GM19025 (cell line): ENCODE measurements at regions not wholly inside any gene's neighbourhood (a gene's known extent, or its start where the extent isn't known, plus 50 kb on each side); places are given as distances from the start of the nearest gene placed in this dataset.
"Not testable (repeated sequence)": the region's sequence is repeated elsewhere in the genome, so short reads cannot be mapped to it uniquely, and the experiment has no call there.

ENCODE experiments used
- ATAC-seq: cut with Tn5 transposase; IDR thresholded peaks from one replicate; pipeline ENCODE4 v1.9.1; 2021; ENCODE audit warnings: mild to moderate bottlenecking, low read depth, moderate library complexity; ENCODE audit not compliant: unreplicated experiment

DNA sequence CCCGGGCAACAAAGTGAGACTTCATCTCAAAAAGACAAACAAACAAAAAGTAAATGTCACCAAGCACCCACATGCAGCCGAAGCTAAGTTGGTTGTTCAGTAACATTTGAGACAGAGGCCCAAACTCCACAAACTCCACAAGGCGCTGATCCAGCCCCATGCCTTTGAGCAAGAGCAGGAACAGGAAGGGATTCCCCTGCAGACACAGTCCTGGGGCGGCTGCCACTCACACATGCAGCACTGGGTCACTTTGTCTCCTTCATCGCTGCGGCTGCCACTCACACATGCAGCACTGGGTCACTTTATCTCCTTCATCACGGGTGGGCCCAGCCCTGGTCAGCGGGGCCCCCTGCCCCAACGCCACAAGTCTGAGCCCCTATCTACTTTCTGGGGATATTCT is 246.9 kb upstream of the RREB1 start:
- ATAC-seq = no peak

DNA sequence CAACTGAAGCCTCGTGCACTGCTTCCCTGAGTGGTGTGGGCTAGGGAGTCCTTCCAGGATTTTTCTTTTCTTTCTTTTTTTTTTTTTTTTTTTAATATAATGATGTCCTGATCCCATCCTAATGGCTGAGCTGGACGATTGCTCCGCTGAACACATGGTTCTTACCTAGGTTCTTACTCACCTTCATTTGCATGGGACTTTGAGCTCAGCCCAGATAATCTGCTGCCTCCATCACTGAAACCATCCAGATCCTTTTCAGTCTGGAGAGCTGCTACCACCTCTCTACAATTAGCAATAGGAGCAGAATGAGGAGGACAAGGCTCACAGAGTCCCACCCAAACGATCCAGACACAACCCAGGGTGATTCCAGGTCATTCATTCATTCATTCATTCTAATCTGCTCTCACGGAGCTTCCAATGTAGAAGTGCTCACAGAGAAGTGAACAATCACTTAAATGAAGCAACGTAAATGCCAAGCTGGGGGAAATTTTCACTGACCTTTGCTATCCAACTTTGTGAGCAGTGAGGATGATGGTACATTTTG is 246.3 kb upstream of the RREB1 start:
- ATAC-seq = no peak

DNA sequence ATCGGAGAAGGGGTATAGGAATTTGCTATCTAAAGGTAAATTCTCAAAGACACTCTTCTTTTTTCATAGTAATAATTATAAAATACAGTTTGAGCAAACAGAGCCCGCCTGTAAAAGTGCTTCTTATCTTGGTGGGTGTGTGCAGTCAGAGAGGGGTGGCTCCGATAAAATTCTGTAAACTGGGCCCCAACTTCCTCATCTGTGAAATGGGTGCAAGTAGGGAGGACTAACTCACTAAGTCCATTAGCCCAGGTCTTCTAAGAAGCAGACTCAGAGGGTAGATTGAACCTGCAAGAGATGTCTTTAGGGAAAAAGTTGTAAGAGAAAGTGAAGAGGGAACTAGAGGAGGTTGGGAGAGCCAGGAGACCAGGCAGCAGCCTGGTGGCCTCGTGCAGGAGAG is 245.8 kb upstream of the RREB1 start:
- ATAC-seq = no peak

DNA sequence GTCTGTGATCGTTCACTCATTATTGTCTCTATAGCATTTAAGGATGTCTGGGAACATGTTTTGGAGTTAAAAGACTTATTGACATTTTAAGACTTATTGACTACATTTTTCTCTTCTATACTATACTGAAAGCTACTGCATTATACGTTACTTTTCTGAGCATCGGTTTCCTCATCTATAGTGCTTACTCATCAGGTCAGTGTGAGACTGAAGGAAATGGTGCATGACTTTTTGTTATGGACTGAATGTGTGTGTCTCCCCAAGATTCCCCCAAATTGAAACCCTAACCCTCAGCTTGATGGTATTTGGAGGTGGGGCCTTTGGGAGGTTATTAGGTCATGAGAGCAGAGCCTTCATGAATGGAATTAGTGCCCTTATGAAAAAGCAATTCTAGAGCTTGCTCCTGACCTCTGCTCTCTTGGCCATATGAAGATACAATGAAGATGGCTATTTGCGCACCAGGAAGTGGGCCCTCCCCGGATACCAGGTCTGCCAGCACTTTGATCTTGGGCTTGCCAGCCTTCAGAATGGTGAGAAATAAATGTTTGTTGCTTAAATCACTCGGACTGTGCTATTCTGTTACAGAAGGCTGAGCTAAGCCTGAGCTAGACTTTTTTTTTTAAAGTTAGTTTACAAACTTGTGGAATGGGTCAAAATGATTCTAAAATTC is 243.7 kb upstream of the RREB1 start:
- ATAC-seq = no peak

DNA sequence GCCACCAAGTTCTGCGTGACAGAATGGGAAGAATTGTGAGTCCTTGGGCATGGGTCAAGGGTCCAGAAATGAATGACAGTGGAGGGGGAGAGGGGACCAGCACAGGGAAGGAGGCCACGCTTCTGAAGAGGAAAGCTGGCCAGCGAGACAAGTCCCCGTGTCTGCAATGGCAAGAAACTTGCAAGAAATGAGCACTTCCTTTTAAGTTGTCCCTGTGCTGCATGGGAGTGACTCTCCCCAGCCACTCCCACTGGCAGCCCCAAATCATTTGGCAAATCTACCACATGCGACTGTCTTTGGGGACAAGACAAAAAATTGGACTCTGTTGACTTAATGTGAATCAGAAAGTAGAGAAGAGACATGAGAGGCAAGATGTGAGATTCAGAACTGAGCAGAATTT is 242.2 kb upstream of the RREB1 start:
- ATAC-seq = no peak

DNA sequence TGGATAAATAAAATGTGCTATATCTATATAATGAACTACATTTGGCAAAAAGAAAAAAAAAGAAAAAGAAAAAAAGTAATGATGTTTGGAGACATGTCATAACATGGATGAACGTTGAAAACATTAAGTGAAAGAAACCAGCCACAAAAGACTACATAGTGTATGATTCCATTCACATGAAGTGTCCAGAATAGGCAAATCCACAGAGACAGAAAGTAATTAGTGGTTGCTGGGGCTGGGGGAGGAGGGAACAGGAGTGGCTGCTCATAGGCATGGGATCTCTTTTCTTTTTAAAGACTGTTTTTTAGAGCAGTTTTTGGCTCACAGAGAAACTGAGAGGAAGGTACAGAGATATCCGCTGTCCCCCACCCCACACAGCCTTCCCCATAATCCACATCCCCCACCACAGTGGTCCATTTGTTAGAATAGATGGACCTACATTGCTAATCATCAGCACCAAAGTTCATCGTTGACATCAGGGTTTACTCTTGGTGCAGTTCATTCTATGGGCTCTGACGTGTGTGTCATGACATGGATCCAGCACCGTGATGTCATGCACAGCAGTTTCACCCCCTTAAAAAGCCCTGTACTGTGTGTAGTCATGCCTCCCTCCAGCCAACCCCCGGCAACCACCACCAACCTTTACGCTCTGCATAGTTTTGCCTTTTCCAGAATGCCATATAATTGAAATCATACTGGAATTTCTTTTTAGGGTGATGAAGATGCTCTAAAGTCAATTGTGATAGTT is 240.9 kb upstream of the RREB1 start:
- no peak for ATAC-seq

DNA sequence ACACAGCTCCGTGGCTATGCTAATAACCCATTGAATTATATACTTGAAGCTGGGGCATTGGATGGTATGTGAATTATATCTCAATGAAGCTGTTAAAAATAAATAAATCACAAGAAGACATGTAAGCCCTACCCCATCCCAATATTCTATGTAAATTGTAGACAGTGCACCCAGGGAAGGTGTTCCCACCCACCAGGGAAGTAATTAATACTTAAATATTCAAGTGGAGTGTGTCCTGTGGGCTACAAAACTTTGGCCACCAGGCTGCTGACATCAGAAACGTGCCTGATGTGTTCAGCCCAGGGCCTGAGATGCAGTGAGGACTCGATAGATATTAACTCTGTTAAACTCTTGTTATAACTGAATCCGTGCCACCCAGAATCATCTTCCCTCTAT is 240.4 kb upstream of the RREB1 start:
- ATAC-seq = no peak

DNA sequence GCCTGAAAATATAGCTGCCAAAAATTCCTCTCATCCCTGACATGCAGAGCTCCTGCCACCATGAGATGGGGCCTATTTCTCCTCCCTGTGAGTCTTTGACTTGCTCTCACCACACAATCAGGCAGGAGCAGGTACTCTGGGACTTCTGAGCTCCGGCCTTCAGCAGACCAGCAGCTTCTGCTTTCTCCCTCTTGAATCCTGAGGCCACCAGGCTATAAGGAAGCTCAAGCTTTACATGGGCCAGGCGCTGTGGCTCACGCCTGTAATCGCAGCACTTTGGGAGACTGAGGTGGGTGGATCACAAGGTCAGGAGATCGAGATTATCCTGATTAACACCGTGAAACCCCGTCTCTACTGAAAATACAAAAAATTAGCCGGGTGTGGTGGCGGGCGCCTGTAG is 238.7 kb upstream of the RREB1 start:
- no peak for ATAC-seq

DNA sequence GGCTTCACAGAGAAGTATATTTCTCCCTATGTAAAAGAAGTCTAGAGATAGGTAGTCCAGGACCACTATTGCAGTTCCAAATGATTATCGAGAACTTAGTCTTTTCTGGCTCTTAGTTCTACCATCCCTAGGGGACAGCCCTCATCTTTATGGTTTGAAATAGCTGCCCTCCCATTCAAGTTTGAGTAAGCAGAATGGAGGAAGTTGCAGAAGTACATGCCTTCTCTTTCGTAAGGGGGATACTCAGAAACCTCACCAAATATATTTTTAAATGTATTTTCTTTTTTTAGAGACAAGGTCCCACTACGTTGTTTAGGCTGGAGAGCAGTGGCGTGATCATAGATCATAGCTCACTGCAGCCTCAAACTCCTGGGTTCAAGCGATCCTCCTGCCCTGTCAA is 236.8 kb upstream of the RREB1 start:
- ATAC-seq = no peak

DNA sequence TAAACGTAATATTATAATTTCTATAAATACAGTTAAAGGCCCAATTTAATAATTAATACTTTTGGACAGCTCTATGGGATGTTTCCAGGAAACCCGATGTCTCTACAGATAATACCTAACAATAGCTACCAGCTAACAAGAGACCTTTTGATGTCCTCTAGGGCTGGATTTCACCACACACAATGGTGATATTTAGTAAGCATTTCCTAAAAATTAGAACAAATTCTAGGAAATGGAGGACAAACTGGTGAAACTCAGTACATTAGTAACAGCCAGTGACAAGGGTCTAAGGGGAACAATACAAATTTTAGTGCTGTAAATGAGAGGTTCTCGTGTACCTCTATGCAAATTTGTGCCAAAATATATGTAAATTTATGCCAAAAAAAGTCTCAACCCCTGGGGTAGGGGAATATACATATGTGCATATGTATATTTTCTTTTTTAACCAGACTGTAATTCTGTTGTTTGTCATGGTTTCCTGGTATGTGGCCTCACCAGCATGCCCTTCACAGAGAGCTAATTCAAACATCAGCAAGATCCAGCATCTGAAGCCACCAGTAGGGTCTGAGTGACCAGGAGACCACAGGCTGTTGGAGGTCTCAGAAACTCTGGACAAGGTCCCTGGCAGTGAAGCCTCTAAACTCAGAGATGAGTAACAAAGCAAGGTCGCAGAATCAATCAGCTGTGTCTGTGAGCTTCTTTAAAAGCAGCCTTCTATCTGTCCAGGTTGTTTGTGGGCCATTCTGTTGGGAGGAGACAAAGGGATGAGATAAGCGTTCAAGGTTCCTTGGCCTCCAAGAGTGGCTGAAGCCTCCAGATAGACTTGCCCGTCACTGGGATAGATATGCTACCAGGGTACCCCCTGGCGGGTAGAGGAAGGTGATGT is 235.1 kb upstream of the RREB1 start:
- no peak for ATAC-seq

DNA sequence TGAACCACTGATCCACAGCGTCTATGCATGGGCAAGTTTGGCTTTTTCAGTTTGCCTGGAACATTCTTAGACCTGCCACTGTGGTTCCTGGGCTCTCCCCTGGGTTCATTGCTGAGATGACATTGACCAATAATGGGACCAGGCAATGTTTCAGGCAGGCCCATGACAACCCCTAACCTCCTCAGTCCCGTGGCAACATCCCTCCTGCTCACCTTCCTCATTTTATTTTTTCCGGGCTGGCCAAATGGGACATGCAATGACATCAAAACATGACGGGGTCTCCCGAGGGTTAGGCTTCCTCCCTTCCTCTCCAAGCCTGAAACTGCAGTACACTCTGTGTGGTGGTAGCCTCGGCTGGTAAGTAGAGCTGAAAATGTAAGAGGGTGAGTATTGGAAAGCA is 234.0 kb upstream of the RREB1 start:
- ATAC-seq = no peak

DNA sequence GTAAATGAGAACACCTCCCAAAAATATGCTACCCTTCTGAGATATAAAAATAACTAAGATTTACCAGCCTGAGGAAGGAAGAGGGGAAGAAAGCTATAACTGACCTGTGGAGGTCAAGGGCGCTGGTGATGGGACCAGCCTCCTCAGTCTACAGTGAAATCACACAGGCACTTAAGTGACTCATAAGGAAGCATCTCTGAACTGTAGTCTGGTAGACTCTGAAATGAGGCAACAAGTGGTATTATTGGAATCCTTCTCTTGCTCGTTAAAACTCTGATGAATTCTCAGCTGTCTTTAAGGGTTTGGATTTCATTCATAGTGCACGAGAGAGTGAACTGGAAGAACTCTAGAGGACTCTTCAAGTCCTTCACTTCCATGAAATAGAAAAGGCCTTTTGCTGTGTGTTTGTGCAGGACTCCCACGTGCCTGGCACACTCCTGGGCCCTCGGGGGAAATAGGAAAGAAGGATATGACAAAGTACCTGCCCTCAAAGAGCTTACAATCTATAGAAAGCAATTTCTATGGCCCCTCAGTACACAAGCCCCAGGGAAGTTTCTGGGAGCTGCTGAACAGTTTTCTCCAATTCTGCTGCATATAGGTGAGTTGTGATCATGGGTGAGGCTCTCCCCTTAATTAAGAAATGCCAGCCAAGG is 231.8 kb upstream of the RREB1 start:
- ATAC-seq = no peak

DNA sequence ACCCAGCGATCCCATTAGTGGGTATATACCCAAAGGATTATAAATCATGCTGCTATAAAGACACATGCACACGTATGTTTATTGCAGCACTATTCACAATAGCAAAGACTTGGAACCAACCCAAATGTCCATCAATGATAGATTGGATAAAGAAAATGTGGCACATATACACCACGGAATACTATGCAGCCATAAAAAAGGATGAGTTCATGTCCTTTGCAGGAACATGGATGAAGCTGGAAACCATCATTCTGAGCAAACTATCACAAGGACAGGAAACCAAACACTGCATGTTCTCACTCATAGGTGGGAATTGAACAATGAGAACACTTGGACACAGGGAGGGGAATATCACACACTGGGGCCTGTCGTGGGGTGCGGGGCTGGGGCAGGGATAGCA is 230.0 kb upstream of the RREB1 start:
- not testable (repeated sequence) for ATAC-seq

DNA sequence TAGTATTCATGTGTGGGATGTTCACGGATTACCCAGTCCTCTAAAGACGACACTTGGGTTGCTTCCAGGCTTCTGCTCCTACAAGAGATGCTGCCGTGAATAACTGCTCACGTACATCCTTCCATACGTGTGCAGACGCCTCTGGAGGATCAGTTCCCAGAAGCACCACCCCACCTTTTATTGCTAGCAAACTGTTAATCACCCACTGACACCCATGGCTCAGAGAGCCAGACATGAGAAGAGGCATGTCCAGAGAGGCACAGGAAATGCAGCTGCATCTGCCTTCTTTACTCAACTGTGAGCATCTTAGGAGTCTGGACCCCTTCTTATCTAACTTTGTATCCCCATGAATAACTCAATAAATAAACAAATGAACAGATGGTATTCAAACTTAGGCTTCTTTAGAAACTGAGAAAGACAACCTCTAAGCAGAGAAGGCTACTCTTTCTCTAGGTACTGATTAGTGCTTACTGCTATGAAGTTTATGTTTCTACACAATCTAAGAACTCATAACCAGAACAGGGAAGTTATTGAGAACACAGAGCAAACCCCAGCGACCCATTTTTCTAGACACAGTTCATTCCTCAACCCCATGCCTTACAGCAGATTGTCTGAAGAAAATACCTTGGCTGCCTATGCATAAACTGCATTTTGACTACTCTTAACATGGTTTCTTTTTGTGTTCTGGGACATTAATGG is 228.7 kb upstream of the RREB1 start:
- no peak for ATAC-seq

DNA sequence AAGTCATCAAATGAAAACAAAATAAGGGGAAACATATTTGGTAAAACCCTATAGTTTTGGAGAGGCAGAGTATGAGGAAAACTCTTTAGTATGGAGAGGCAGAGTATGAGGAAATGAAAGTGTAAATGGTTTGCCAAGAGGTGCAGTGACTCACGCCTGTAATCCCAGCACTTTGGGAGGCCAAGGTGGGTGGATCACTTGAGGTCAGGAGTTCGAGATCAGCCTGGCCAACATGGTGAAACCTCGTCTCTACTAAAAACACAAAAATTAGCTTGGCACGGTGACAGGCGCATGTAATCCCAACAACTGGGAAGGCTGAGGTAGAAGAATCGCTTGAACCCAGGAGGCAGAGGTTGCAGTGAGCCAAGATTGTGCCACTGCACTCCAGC is 228.2 kb upstream of the RREB1 start:
- ATAC-seq = not testable (repeated sequence)

DNA sequence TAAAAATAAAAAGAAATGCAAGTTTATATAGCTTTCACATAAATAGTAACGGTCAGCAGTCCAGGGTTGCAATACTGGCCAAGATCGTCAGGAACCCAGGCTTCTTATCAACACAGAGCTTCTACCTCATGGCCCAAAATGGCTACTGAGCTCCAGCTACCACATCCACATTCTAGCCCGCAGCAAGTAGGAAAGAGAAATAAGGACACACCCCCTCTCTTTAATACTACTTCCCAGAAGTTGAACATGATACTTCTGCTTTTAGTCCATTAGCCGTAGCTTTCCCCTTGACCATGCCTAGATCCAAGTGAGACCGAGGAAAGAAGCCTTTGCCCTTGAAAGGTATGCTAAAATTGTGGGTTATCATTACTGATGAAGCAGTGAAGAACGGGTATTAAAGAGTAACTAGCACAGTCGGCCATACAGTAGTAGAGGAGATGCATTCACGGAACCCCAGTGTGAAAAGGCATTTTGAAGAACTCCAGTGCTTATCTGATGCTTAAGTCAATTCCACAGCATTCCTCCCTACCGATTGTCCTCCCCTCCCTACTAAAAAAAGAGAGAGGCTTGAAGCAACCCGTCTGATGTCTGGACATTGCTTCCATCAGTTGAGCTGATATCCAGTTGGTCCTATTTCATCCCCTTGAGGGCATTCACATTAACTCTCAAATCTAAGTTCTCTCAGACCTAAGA is 226.9 kb upstream of the RREB1 start:
- no peak for ATAC-seq

DNA sequence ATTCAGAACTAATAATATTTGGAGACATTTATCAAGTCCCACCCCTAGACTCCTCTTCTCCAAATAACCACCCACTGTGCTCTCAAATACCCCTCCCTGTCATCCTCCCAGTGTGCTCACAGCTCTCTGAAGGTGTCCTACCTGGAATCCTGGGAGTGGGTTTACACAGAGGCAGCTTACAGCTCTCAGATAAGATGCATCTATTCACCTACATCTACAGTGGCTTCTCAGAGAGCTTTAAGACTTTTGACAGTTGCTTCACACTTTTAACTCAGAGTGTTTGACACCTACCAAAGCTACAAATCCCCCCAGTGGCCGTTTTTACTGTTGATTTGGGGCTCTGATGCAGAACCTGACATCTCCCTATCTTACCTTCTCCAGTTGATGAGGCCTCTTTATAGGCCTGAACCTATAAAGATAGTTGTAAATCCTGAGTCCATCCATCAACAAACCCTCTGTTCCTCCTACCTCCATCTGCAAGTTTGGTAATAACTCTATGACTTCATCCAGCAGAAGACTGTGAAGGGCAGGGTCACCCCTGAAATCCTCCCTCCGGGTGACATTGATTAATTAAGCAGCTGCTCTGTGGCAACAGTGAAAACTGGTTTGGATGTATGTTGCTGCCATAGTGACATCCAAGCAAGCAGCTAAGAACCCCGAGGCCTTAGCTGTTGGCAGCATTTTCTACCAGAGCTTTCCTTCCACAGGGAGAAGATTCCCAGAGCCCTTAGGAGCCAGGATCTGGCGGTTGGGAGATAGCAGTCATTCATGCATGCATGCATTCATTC is 226.1 kb upstream of the RREB1 start:
- ATAC-seq = no peak

DNA sequence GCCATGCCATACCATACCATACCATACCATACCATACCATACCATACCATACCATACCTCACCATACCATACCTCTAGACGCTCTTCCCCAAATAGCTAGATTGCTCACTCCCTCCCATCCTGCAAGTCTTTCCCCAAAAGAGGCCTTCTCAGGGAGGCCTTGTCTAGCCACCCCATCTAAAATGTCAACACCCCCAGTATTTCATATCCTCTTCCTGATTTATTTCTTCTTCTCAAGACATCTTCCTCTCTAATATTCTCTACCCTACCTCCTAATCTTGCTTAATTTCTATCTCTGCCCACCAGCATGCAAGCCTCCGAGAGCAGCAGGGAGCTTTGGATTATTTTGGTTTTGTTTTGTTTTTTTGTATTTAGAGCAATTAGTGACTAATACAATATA is 225.2 kb upstream of the RREB1 start:
- ATAC-seq = no peak

DNA sequence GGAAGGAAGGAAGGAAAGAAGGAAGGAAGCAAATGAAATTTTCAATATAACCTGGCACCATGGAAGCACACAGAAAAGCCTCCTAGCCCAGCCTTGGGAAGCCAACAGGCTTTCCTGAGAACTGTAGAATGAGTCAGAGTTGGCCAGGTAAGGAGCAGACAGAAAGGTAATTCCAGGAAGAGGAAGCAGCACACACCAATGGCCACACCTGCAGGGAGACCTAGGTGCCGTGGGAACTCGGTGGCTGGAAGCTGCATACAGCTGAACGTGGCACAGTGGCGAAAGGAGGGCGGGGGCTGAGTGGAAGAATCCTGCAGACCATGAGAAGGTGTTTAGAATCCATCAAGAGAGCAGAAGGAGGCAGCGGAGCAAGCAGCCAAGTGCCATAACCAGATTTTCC is 224.8 kb upstream of the RREB1 start:
- no peak for ATAC-seq
